HUES48 (cell line): ENCODE measurements at regions not wholly inside any gene's neighbourhood (a gene's known extent, or its start where the extent isn't known, plus 50 kb on each side); places are given as distances from the start of the nearest gene placed in this dataset.

Experiments used
- H3K27ac ChIP-seq: one replicate; pipeline ENCODE4 v1.7.0; 2013; ENCODE audit warnings: low read depth, low read length, inconsistent platforms
- H3K27me3 ChIP-seq: 2 replicates; pipeline ENCODE4 v1.6.1; 2013; ENCODE audit warnings: mild to moderate bottlenecking, low read length; ENCODE audit not compliant: control insufficient read depth, insufficient read depth
- H3K36me3 ChIP-seq: 2 replicates; pipeline ENCODE4 v1.6.1; 2013; ENCODE audit warnings: low read length; ENCODE audit not compliant: control insufficient read depth, insufficient read depth
- H3K4me1 ChIP-seq: 2 replicates; pipeline ENCODE4 v1.6.1; 2013; ENCODE audit warnings: mild to moderate bottlenecking, low read length; ENCODE audit not compliant: control insufficient read depth, insufficient read depth
- H3K4me3 ChIP-seq: 2 replicates; pipeline ENCODE4 v1.5.1; 2013; ENCODE audit warnings: mild to moderate bottlenecking, low read depth, low read length
- H3K9ac ChIP-seq: 2 replicates; pipeline ENCODE4 v1.6.1; 2013; ENCODE audit warnings: mild to moderate bottlenecking, low read depth, low read length, moderate library complexity
- H3K9me3 ChIP-seq: 2 replicates; pipeline ENCODE4 v1.6.1; 2013; ENCODE audit warnings: low read length; ENCODE audit not compliant: control insufficient read depth, insufficient read depth

DNA sequence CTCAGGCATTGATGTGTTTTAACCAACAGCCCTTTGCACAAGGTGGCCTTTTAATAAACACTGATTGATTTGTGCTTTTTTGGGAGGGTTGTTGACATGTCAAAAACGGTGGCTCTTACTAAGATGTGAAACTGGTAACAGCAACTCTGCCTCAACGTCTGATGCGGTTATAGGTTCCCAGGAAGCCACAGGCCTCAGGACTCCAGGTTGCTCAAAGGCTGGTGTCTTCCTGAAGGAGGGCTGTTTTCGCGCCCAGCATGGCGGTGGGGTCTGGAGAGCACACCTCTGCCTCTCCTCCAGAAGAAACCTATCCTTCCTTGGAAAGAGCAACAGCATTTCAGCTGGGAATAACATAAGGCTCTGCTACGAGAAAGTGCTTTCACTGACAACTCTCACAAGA, 187.5 kb downstream of the IRF8 start:
- Histone ChIP-seq H3K9me3 (no peaks in the 10 kb centered on the region), H3K27ac (no peak overlapping the region), H3K9ac (no peak overlapping the region)

DNA sequence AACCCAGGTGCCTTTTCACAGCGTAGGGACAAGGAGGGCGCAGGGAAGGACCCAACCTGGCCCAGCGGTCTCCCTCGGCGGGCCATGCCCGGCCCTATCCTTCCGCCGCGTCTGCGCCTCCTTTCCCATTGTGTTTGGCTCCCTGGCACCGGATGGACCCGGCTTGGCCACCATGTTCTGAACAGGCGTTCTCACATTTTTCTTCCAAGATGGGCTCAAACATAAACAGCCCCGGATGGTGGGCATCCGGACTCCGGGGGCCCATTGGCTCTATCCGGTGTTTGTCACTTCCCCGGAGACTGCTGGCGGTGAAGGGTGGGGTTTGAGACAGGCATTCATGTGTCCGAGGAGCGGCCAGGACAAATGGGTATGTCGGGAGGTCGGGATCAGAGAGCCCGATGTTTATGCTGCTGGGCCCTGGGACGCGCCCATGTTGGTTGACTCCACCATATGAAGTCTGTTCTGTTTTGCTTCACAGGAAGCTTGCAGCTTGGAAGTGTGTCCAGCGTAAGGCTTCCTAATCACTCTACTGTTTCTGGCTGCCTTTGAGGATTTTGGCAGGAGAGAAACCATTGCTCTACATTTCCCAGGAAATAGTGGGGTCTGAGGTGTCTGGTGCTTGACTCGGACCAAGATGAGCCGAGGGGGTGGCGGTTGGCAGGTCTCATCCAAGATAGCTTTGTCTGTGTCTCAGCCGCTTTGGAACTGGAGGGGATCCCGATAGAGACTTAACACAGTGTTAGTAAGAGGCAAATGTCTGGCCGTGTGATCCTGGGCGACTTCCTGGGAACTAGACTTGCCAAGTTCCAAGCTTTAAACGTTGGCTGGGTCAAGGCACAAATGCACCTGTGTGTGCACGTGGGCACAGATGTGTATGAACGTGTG, 188.3 kb downstream of the IRF8 start:
- H3K9ac ChIP-seq, result no peak overlapping the region

More for the DNA sequence above, 187.5 kb downstream of the IRF8 start:
- no peaks in the 10 kb centered on the region for H3K27me3 ChIP-seq
- H3K4me1 ChIP-seq, result peaks cover 8% of the 10 kb centered on the region
- no peaks in the 10 kb centered on the region for H3K36me3 ChIP-seq
- no peak overlapping the region for H3K4me3 ChIP-seq

DNA sequence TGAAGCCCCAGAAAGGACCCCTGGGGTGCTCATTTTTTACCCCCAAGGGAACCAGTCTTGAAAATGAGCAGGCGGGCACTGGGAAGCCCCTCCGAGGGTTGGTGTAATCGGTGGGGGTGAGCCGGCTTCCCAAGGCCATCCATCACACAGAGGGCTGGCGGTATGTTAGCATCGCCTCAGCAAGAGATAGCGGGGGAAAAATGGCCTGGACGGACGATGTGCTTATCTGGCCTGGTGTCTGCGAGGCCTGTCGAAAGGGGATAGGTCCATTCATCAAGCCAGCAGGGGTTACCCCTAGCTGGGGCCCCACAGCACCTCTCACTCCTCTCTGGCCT, 188.9 kb downstream of the IRF8 start:
- no peaks in the 10 kb centered on the region for H3K36me3 ChIP-seq
- H3K27ac ChIP-seq, result no peak overlapping the region
- no peak overlapping the region for H3K4me3 ChIP-seq
- no peak overlapping the region for H3K9ac ChIP-seq
- peaks cover 8% of the 10 kb centered on the region for H3K4me1 ChIP-seq
- H3K9me3 ChIP-seq, result no peaks in the 10 kb centered on the region
- no peaks in the 10 kb centered on the region for H3K27me3 ChIP-seq

More for the DNA sequence above, 188.3 kb downstream of the IRF8 start:
- Histone ChIP-seq H3K9me3 (no peaks in the 10 kb centered on the region), H3K27me3 (no peaks in the 10 kb centered on the region), H3K36me3 (no peaks in the 10 kb centered on the region), H3K4me3 (no peak overlapping the region), H3K27ac (no peak overlapping the region), H3K4me1 (peaks cover 8% of the 10 kb centered on the region)

DNA sequence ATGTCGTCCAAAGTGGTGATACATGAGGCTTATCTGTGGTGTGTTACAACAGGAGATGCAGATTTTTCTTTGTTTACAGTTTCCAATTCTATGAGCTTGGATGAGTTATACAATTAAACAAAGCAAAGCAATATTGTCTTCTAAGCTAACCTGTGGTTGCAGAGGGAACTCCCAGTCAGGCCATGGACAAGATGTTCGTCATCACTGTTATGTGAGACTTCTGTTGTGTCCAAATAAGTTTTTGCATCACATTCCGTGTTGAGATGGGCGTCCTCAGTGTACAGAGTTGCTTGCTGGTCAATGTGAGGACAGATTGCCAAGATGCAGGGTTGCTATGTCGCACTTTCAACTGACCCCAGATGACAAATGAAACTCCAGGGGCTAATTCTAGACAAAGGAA, 189.3 kb downstream of the IRF8 start:
- H3K9me3 ChIP-seq, result no peaks in the 10 kb centered on the region
- H3K27ac ChIP-seq, result no peak overlapping the region
- no peaks in the 10 kb centered on the region for H3K36me3 ChIP-seq
- no peak overlapping the region for H3K9ac ChIP-seq
- peaks cover 8% of the 10 kb centered on the region for H3K4me1 ChIP-seq
- no peak overlapping the region for H3K4me3 ChIP-seq
- no peaks in the 10 kb centered on the region for H3K27me3 ChIP-seq

DNA sequence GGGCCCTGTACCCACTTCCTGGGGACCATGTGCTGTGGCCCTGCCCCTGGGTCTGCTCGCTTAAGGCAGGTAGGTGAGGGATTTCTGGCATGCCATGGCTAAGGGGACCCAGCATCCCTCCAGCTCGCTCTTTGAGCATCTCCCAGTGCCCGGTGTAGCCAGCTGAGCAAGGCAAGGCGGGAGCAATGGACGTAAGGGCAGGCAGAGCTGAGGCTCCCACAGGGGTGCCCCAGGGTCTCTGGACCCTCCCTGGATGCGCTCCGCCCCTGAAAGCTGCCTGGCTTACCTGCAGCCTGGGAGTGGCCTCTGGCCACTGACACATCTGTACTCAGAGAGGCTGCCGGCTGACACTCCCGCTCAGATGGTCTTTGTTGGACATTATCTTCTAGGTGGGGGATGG, 189.9 kb downstream of the IRF8 start:
- no peak overlapping the region for H3K27ac ChIP-seq
- no peaks in the 10 kb centered on the region for H3K36me3 ChIP-seq
- H3K4me3 ChIP-seq, result no peak overlapping the region
- no peaks in the 10 kb centered on the region for H3K27me3 ChIP-seq
- H3K4me1 ChIP-seq, result peaks cover 8% of the 10 kb centered on the region
- H3K9ac ChIP-seq, result no peak overlapping the region
- no peaks in the 10 kb centered on the region for H3K9me3 ChIP-seq

DNA sequence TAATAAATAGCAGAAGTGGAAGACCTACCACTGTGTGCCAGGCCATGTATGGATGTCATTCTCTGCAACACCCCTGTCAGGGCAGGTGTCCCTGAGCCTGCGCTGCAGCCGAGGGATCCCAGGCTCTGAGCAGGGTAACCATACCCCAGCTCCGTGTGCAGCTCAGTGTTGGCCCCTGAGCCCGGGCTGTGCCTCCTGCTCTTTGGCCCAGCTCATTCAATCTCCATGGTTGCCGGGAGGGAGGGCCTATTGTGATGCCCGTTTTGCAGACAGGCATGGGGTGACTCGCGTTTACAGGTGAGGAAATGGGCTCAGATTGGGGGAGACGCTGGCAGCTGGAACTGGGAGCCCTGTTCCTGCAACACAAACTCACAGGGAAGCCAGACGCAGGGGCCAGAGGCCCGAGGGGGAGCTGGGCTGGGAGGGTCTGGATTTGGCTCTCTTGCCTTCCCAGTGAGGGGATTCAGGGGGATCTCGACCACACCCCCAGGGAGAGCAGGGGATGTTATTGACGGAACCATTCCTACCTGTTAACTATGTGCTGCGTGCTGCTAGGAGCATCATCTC, 190.5 kb downstream of the IRF8 start:
- Histone ChIP-seq H3K27ac (no peak overlapping the region), H3K36me3 (no peaks in the 10 kb centered on the region)

DNA sequence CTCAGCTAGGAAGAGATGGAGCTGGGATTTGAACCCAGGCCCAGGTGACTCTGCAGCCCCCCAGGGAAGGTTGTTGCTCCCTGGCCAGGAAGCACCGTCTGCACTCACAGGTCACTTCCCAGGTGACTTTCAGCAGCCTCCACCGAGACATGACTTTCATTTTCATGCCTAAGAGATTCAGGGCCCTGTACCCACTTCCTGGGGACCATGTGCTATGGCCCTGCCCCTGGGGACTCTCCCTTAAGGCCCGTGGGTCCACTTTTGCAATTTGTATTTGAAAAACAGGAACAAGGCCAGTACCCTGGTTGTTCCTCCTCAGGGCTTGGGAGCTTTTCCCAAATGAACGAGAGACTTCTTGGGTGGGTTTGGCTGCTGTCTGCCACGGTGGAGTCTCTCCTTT, 191.0 kb downstream of the IRF8 start:
- Histone ChIP-seq H3K9me3 (no peaks in the 10 kb centered on the region), H3K27ac (no peak overlapping the region), H3K4me1 (peaks cover 8% of the 10 kb centered on the region), H3K9ac (no peak overlapping the region), H3K36me3 (no peaks in the 10 kb centered on the region), H3K4me3 (no peak overlapping the region), H3K27me3 (no peaks in the 10 kb centered on the region)

More for the DNA sequence above, 190.5 kb downstream of the IRF8 start:
- H3K4me1 ChIP-seq, result peaks cover 8% of the 10 kb centered on the region
- H3K27me3 ChIP-seq, result no peaks in the 10 kb centered on the region
- H3K9me3 ChIP-seq, result no peaks in the 10 kb centered on the region
- H3K4me3 ChIP-seq, result no peak overlapping the region
- no peak overlapping the region for H3K9ac ChIP-seq

DNA sequence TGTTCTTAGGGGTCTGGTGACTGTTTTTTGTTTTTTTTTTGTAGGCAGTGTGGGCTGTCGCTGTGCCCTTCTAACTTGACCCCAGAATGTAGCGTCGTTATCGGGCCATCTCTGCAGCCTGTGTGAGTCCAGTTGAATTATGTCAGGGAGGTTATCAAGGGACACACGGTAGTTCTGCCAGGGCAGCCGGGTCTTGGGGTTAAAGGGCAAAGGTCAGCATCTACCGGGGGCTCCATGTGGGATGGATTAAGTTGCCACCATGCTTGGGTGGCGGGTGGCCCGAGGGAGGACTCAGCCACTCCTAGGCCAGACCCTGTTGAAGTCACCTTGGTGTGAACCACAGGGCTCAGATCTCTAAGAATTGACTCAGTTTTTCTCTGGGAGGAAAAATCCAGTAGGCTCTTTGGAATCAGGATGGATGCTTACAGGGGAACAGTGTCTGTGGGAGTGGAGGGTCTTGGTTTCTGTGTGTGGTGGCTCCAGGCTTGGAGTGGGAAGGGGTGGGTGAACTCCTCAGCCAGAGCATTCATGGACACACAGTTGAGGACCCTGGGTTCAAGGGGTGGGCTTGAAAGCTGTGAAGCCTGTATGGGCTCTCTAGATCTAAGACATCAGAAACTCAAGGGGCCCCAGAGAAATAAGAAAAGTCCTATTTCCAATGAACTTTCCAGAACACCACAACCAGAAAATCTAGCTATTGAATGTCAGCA, 191.7 kb downstream of the IRF8 start:
- Histone ChIP-seq H3K9ac (no peak overlapping the region), H3K27me3 (no peaks in the 10 kb centered on the region), H3K9me3 (no peaks in the 10 kb centered on the region), H3K4me1 (peaks cover 8% of the 10 kb centered on the region), H3K4me3 (no peak overlapping the region), H3K27ac (no peak overlapping the region), H3K36me3 (no peaks in the 10 kb centered on the region)

DNA sequence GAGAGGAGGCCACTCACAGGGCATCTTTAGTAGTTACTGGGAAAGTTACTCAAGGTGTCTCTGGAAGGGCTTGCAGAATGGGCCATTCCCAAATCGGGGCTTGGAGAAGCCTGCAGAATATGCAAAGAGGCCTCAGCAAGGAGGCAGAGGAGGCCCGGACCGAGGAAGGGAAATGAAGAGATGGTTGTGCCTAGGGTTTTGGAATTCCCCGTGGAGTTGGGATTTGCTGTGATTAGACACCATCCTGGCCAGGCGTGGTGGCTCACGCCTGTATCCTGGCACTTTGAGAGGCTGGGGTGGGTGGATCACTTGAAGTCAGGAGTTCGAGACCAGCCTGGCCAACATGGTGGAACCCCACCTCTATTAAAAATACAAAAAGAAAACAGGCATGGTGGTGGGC, 193.0 kb downstream of the IRF8 start:
- Histone ChIP-seq H3K9ac (no peak overlapping the region), H3K4me1 (peaks cover 8% of the 10 kb centered on the region), H3K27me3 (no peaks in the 10 kb centered on the region), H3K4me3 (no peak overlapping the region), H3K36me3 (no peaks in the 10 kb centered on the region), H3K27ac (no peak overlapping the region), H3K9me3 (no peaks in the 10 kb centered on the region)

DNA sequence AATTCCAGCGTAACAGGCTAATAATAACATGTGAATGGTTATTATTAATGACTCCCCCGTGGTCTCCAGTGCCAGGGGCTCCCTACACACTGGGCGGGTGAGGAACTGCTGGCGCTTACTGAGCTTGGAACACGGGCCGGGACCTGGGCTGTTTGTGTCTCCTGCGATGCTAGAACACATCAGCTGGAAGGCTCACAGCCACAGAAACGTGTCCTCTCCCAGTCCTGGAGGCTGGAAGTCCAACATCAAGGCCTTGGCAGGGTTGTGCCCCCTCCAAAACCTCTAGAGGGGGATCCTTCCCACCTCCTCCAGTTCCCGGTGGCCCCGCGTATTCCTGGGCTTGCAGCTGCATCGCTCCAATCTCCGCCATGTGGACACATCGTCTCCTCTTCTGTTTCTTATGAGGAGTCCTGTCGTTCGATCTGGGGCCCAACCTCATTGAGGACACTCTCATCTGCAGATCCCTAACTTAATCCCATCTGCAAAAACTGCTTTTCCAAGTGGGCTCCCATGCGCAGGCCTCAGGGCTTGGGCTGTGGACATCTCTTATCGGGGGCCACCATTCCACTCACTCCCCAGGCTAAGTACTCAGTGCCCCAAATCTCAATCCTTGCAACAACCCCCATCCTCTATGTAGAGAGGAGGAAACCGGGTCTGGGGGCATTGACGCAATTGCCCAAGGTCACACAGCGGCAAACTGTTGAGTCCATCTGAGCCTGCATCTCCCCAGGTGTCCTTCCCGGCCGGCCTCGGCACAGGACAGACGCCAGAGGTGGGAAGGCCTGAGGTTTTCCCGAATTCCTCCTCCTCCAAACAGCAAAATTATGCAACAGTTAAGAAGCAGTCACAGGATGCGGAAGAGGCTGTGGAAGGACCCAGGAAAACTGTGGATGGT, 193.9 kb downstream of the IRF8 start:
- no peaks in the 10 kb centered on the region for H3K27me3 ChIP-seq

More for the DNA sequence above, 193.9 kb downstream of the IRF8 start:
- H3K27ac ChIP-seq, result no peak overlapping the region
- no peak overlapping the region for H3K4me3 ChIP-seq
- no peaks in the 10 kb centered on the region for H3K36me3 ChIP-seq
- peaks cover 8% of the 10 kb centered on the region for H3K4me1 ChIP-seq
- H3K9ac ChIP-seq, result no peak overlapping the region
- H3K9me3 ChIP-seq, result no peaks in the 10 kb centered on the region
